NCI-H1930 (cell line): ENCODE measurements at regions not wholly inside any gene's neighbourhood (a gene's known extent, or its start where the extent isn't known, plus 50 kb on each side); places are given as distances from the start of the nearest gene placed in this dataset.
A peak's percentile ranks its signal among the peaks of the same experiment; 100 is the strongest.

Experiments
- DNase-seq, 2 experiments: peaks; one replicate each; lab custom pipeline; 2025; lab: John Stamatoyannopoulos, UW

GRCh38 chr13:21817878-21818277, 147.0 kb downstream of the FGF9 start:
- DNase-seq = no peak

- no peak for DNase-seq
Measured at GRCh38 chr13:21822029-21822428, 151.2 kb downstream of the FGF9 start.

- no peak for DNase-seq
Measured at GRCh38 chr13:21823416-21823815, 152.5 kb downstream of the FGF9 start.

- no peak for DNase-seq
Measured at GRCh38 chr13:21823949-21824348, 153.1 kb downstream of the FGF9 start.

- DNase-seq = no peak
Measured at GRCh38 chr13:21825186-21825585, 154.3 kb downstream of the FGF9 start.

- no peak for DNase-seq
Measured at GRCh38 chr13:21825801-21826200, 154.9 kb downstream of the FGF9 start.

GRCh38 chr13:21826214-21827015, 155.5 kb downstream of the FGF9 start:
- no peak for DNase-seq

- no peak for DNase-seq
Measured at GRCh38 chr13:21831654-21832324, 160.9 kb downstream of the FGF9 start.

- no peak for DNase-seq
Measured at GRCh38 chr13:21833921-21834320, 163.0 kb downstream of the FGF9 start.

- no peak for DNase-seq
Measured at GRCh38 chr13:21834521-21834920, 163.6 kb downstream of the FGF9 start.

GRCh38 chr13:21837288-21837687, 166.4 kb downstream of the FGF9 start:
- DNase-seq = no peak

GRCh38 chr13:21837841-21838551, 167.1 kb downstream of the FGF9 start:
- no peak for DNase-seq

- DNase-seq = no peak
Measured at GRCh38 chr13:21846605-21847004, 175.7 kb downstream of the FGF9 start.

- DNase-seq = peak in 1 of 2 experiments; percentile 10
Measured at GRCh38 chr13:21849323-21849722, 178.4 kb downstream of the FGF9 start.

- no peak for DNase-seq
Measured at GRCh38 chr13:21850013-21851006, 179.4 kb downstream of the FGF9 start.

- DNase-seq = no peak
Measured at GRCh38 chr13:21852043-21852442, 181.2 kb downstream of the FGF9 start.

GRCh38 chr13:21853779-21854178, 182.9 kb downstream of the FGF9 start:
- no peak for DNase-seq

GRCh38 chr13:21868823-21869222, 197.9 kb downstream of the FGF9 start:
- DNase-seq = no peak

- no peak for DNase-seq
Measured at GRCh38 chr13:21871382-21871781, 200.5 kb downstream of the FGF9 start.

GRCh38 chr13:21871919-21872318, 201.0 kb downstream of the FGF9 start:
- DNase-seq = no peak

- no peak for DNase-seq
Measured at GRCh38 chr13:21872795-21873194, 201.9 kb downstream of the FGF9 start.

GRCh38 chr13:21875116-21875515, 204.2 kb downstream of the FGF9 start:
- no peak for DNase-seq
